Endothelial cell of umbilical vein (primary cell): ENCODE measurements at regions not wholly inside any gene's neighbourhood (a gene's known extent, or its start where the extent isn't known, plus 50 kb on each side); places are given as distances from the start of the nearest gene placed in this dataset.

Experiments used
- BruUV-seq: library from RNA; stranded (reverse); fragments of 400-500 nt; replicated peaks from 2 replicates; lab custom pipeline; 2021; lab: Mats Ljungman, UMichigan
- CTCF ChIA-PET: fragments of 300-600, 350-600 bp; sonication (Branson Sonifier 250); formaldehyde crosslinking; loops from one replicate; lab custom pipeline; 2021; ENCODE audit warnings: antibody characterized with exemption, inconsistent platforms; lab: Charles Lee
- POLR2A ChIA-PET: fragments of 300-600, 350-600 bp; sonication (Branson Sonifier 250); formaldehyde crosslinking; loops from one replicate; lab custom pipeline; 2021; ENCODE audit warnings: antibody characterized with exemption, inconsistent platforms; lab: Charles Lee
- DNase-seq: peaks from one replicate; pipeline ENCODE4 v3.0.0-alpha.2; 2011; ENCODE audit warnings: low read depth, low spot score
- FAIRE-seq: peaks from 2 replicates; lab custom pipeline; 2011; peaks lifted over from hg19 to GRCh38; lab: Jason Lieb, UNC
- H2AFZ ChIP-seq: 2 replicates; pipeline ENCODE4 v1.6.0; 2012; ENCODE audit warnings: low read depth, low read length, control low read depth, inconsistent platforms
- H3K27ac ChIP-seq: 2 replicates; pipeline ENCODE4 v1.5.1; 2011; ENCODE audit warnings: low read depth, mild to moderate bottlenecking, control low read depth, low read length, moderate library complexity; ENCODE audit not compliant: insufficient read depth
- H3K27me3 ChIP-seq, 2 experiments: 2 replicates each; pipeline versions ENCODE4 v1.6.0 to v1.6.1; 2011; ENCODE audit warnings: low read length in 2 of 2, mixed read lengths in 1 of 2; ENCODE audit not compliant: control insufficient read depth in 2 of 2, insufficient read depth in 2 of 2
- H3K36me3 ChIP-seq, 2 experiments: 2 replicates in 1 of 2; 3 replicates in 1 of 2; pipeline ENCODE4 v1.5.1; 2011; ENCODE audit warnings: low read length in 2 of 2, mild to moderate bottlenecking in 1 of 2, moderate library complexity in 1 of 2; ENCODE audit not compliant: control insufficient read depth in 2 of 2, insufficient read depth in 2 of 2; ENCODE audit errors: extremely low read depth in 1 of 2
- H3K4me1 ChIP-seq: 3 replicates; pipeline ENCODE4 v1.5.1; 2011; ENCODE audit warnings: mild to moderate bottlenecking, low read length; ENCODE audit not compliant: control insufficient read depth, insufficient read depth; ENCODE audit errors: extremely low read depth
- H3K4me2 ChIP-seq: 2 replicates; pipeline ENCODE4 v1.6.1; 2011; ENCODE audit warnings: low read length, control low read depth, mixed read lengths; ENCODE audit not compliant: insufficient read depth
- H3K4me3 ChIP-seq, 3 experiments: fragments of 200-600 bp in 1 of 3; sonication (generic), shearing (Covaris generic) in 1 of 3; replicated peaks in 1 of 3; 2 replicates each; pipeline ENCODE4 v1.5.1; 2011 to 2016; ENCODE audit warnings: control low read depth in 3 of 3, low read length in 3 of 3, mild to moderate bottlenecking in 2 of 3, inconsistent platforms in 1 of 3, low read depth in 1 of 3, moderate library complexity in 1 of 3; ENCODE audit not compliant: insufficient read depth in 1 of 3
- H3K79me2 ChIP-seq: 2 replicates; pipeline ENCODE4 v1.6.0; 2012; ENCODE audit warnings: low read length, inconsistent platforms; ENCODE audit not compliant: control insufficient read depth, insufficient read depth
- H3K9ac ChIP-seq: replicated peaks from 2 replicates; pipeline ENCODE3; 2011; ENCODE audit warnings: low read length, control low read depth; ENCODE audit not compliant: insufficient read depth; ENCODE audit errors: extremely low read depth
- H3K9me1 ChIP-seq: replicated peaks from 3 replicates; pipeline ENCODE4 v1.6.0; 2011; ENCODE audit warnings: mild to moderate bottlenecking, low read length; ENCODE audit not compliant: control insufficient read depth, insufficient read depth; ENCODE audit errors: extremely low read depth
- H3K9me3 ChIP-seq: replicated peaks from 2 replicates; pipeline ENCODE4 v1.5.1; 2012; ENCODE audit warnings: low read length, inconsistent platforms; ENCODE audit not compliant: control insufficient read depth, insufficient read depth
- H4K20me1 ChIP-seq: replicated peaks from 2 replicates; pipeline ENCODE3; 2011; ENCODE audit warnings: mild to moderate bottlenecking, low read length; ENCODE audit not compliant: control insufficient read depth, insufficient read depth; ENCODE audit errors: extremely low read depth
- EZH2 ChIP-seq: IDR thresholded peaks from 2 replicates; pipeline ENCODE4 v1.6.1; 2012; ENCODE audit warnings: borderline replicate concordance, low read depth, mild to moderate bottlenecking, moderate library complexity, low read length, inconsistent platforms; ENCODE audit not compliant: severe bottlenecking
- FOS ChIP-seq: IDR thresholded peaks from 2 replicates; pipeline ENCODE4 v1.6.1; 2011; ENCODE audit warnings: mild to moderate bottlenecking, low read length, moderate library complexity, borderline replicate concordance; ENCODE audit not compliant: insufficient read depth
- GATA2 ChIP-seq: IDR thresholded peaks from 2 replicates; pipeline ENCODE4 v1.7.0; 2011; ENCODE audit warnings: low read depth, mild to moderate bottlenecking, moderate library complexity, mixed read lengths, low read length; ENCODE audit not compliant: insufficient read length, insufficient read depth
- JUN ChIP-seq: IDR thresholded peaks from 2 replicates; pipeline ENCODE4 v1.6.1; 2011; ENCODE audit warnings: borderline replicate concordance, low read depth; ENCODE audit not compliant: insufficient read length, insufficient read depth
- MAX ChIP-seq: IDR thresholded peaks from 2 replicates; pipeline ENCODE4 v1.6.1; 2011; ENCODE audit not compliant: insufficient read depth, insufficient read length
- MYC ChIP-seq: IDR thresholded peaks from one replicate; pipeline ENCODE4 v1.6.1; 2011; ENCODE audit warnings: mild to moderate bottlenecking, low read depth, low read length
- POLR2A ChIP-seq: IDR thresholded peaks from 2 replicates; pipeline ENCODE4 v1.6.1; 2012; ENCODE audit warnings: low read depth, mild to moderate bottlenecking, control low read depth, low read length
- POLR2AphosphoS5 ChIP-seq: IDR thresholded peaks from 2 replicates; pipeline ENCODE4 v1.6.1; 2012; ENCODE audit warnings: low read depth, mild to moderate bottlenecking, control low read depth, low read length, moderate library complexity; ENCODE audit not compliant: insufficient read depth
- dilution Hi-C: fragments of 300-500 bp; cut with MboI; formaldehyde crosslinking; loops from one replicate; pipeline ENCODE4 v1.15.0; 2019; ENCODE audit warnings: low sequenced_read_pairs; ENCODE audit not compliant: extremely low pct_ligation_motif_present
- intact Hi-C: fragments of 100-400 bp; cut with micrococcal nuclease; formaldehyde crosslinking; loops from one replicate; pipeline ENCODE4 v1.10.0; 2022
- TF ChIP-seq, protein P1 (sequence below), 2 donors: IDR thresholded peaks; 1 replicate in 1 of 2; 2 replicates in 1 of 2; pipeline ENCODE4 v1.5.1; 2011; ENCODE audit warnings: low read length in 2 of 2, mild to moderate bottlenecking in 2 of 2, moderate library complexity in 2 of 2, control low read depth in 1 of 2, inconsistent platforms in 1 of 2, low read depth in 1 of 2; ENCODE audit not compliant: insufficient read depth in 1 of 2; ENCODE audit errors: extremely low read depth in 1 of 2

- Histone ChIP-seq H3K4me2 (no peak overlapping the region), H3K27ac (no peak overlapping the region), H3K27me3 (no peaks in the 10 kb centered on the region), H3K9ac (no peak overlapping the region), H4K20me1 (no peaks in the 10 kb centered on the region), H3K9me3 (no peaks in the 10 kb centered on the region), H2AFZ (no peak overlapping the region), H3K4me3 (no peak overlapping the region), H3K9me1 (no peaks in the 10 kb centered on the region), H3K4me1 (peaks cover 16% of the 10 kb centered on the region), H3K36me3 (no peaks in the 10 kb centered on the region), H3K79me2 (no peaks in the 10 kb centered on the region)
- dilution Hi-C loops (no loop called here), intact Hi-C loops (loop anchor here (10.0 kb wide), 1 partner anchor 254 kb away; no protein-coding TSS in a partner anchor)
- POLR2A ChIA-PET: no interaction called here
- BruUV-seq: no TSS peak
- no peak for TF ChIP-seq GATA2
- no peak for TF ChIP-seq JUN
- TF ChIP-seq, protein P1, sequence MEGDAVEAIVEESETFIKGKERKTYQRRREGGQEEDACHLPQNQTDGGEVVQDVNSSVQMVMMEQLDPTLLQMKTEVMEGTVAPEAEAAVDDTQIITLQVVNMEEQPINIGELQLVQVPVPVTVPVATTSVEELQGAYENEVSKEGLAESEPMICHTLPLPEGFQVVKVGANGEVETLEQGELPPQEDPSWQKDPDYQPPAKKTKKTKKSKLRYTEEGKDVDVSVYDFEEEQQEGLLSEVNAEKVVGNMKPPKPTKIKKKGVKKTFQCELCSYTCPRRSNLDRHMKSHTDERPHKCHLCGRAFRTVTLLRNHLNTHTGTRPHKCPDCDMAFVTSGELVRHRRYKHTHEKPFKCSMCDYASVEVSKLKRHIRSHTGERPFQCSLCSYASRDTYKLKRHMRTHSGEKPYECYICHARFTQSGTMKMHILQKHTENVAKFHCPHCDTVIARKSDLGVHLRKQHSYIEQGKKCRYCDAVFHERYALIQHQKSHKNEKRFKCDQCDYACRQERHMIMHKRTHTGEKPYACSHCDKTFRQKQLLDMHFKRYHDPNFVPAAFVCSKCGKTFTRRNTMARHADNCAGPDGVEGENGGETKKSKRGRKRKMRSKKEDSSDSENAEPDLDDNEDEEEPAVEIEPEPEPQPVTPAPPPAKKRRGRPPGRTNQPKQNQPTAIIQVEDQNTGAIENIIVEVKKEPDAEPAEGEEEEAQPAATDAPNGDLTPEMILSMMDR (IDR thresholded peaks at IDR 0.05; ENCODE audit: extremely low read depth in 1 of 2, insufficient read depth in 1 of 2, low read depth in 1 of 2, low read length in 2 of 2): no peak
- no peak for TF ChIP-seq MYC
- TF ChIP-seq EZH2: no peak
- TF ChIP-seq MAX: no peak
- no peak for TF ChIP-seq POLR2A
- no peak for TF ChIP-seq POLR2AphosphoS5
- no peak for TF ChIP-seq FOS
- CTCF ChIA-PET: no interaction called here
- DNase-seq: no peak
- no peak for FAIRE-seq
These were observed 141.2 kb upstream of the C14orf180 start for GRCh38 chr14:104438166-104438887.
